Fibroblast of lung (primary cell): ENCODE measurements at regions not wholly inside any gene's neighbourhood (a gene's known extent, or its start where the extent isn't known, plus 50 kb on each side); places are given as distances from the start of the nearest gene placed in this dataset.

Experiments
- DNase-seq, 2 donors: peaks; one replicate each; pipeline versions ENCODE4 v3.0.0 to v3.0.0-alpha.2; 2010; ENCODE audit warnings: low read depth in 2 of 2
- H2AFZ ChIP-seq: 2 replicates; pipeline ENCODE4 v1.5.1; 2012; ENCODE audit warnings: low read length, control low read depth, inconsistent platforms
- H3K27ac ChIP-seq: 2 replicates; pipeline ENCODE4 v1.5.1; 2011; ENCODE audit warnings: low read length, control low read depth; ENCODE audit not compliant: insufficient read depth
- H3K27me3 ChIP-seq: 2 replicates; pipeline ENCODE4 v1.5.1; 2011; ENCODE audit warnings: mild to moderate bottlenecking, low read length; ENCODE audit not compliant: control insufficient read depth, insufficient read depth
- H3K36me3 ChIP-seq: 2 replicates; pipeline ENCODE4 v1.5.1; 2011; ENCODE audit warnings: low read length; ENCODE audit not compliant: control insufficient read depth, insufficient read depth
- H3K4me1 ChIP-seq: 2 replicates; pipeline ENCODE4 v1.5.1; 2011; ENCODE audit warnings: low read length; ENCODE audit not compliant: control insufficient read depth, insufficient read depth; ENCODE audit errors: extremely low read depth
- H3K4me2 ChIP-seq: 2 replicates; pipeline ENCODE4 v1.5.1; 2011; ENCODE audit warnings: low read length, control low read depth; ENCODE audit not compliant: insufficient read depth; ENCODE audit errors: extremely low read depth
- H3K4me3 ChIP-seq, 4 experiments: fragments of 200-600 bp in 1 of 4; sonication (generic) in 1 of 4; replicated peaks in 1 of 4; 2 replicates each; pipeline ENCODE4 v1.5.1; 2011 to 2016; ENCODE audit warnings: low read length in 4 of 4, low read depth in 3 of 4, mild to moderate bottlenecking in 3 of 4, control low read depth in 2 of 4, inconsistent platforms in 1 of 4, mixed read lengths in 1 of 4; ENCODE audit not compliant: insufficient read depth in 1 of 4; ENCODE audit errors: control extremely low read depth in 1 of 4
- H3K79me2 ChIP-seq: 2 replicates; pipeline ENCODE4 v1.5.1; 2012; ENCODE audit warnings: mild to moderate bottlenecking, low read length, inconsistent platforms; ENCODE audit not compliant: control insufficient read depth, insufficient read depth
- H3K9ac ChIP-seq: 2 replicates; pipeline ENCODE4 v1.5.1; 2011; ENCODE audit warnings: mild to moderate bottlenecking, low read length, control low read depth; ENCODE audit not compliant: insufficient read depth
- H3K9me3 ChIP-seq: 2 replicates; pipeline ENCODE4 v1.5.1; 2012; ENCODE audit warnings: low read depth, low read length; ENCODE audit not compliant: control insufficient read depth, insufficient read depth
- H4K20me1 ChIP-seq: 2 replicates; pipeline ENCODE4 v1.5.1; 2011; ENCODE audit warnings: low read length; ENCODE audit not compliant: control insufficient read depth, insufficient read depth; ENCODE audit errors: extremely low read depth
- CTCF ChIP-seq, 2 donors: IDR thresholded peaks in 1 of 2; conservative IDR thresholded peaks in 1 of 2; 1 replicate in 1 of 2; 2 replicates in 1 of 2; pipeline ENCODE4 v1.5.1; 2011 to 2012; ENCODE audit warnings: low read length in 2 of 2, control low read depth in 1 of 2, inconsistent platforms in 1 of 2, low read depth in 1 of 2, mild to moderate bottlenecking in 1 of 2
- EZH2 ChIP-seq: IDR thresholded peaks from 2 replicates; pipeline ENCODE4 v1.5.1; 2012; ENCODE audit warnings: low read length, control low read depth, mild to moderate bottlenecking; ENCODE audit errors: missing control alignments

- H3K27ac ChIP-seq, result no peak overlapping the region
- no peak overlapping the region for H2AFZ ChIP-seq
- H3K9me3 ChIP-seq, result no peaks in the 10 kb centered on the region
- no peak overlapping the region for H3K4me3 ChIP-seq
- DNase-seq, result no peak
- H3K79me2 ChIP-seq, result no peaks in the 10 kb centered on the region
- no peaks in the 10 kb centered on the region for H3K36me3 ChIP-seq
- no peaks in the 10 kb centered on the region for H4K20me1 ChIP-seq
- H3K4me1 ChIP-seq, result no peaks in the 10 kb centered on the region
- TF ChIP-seq EZH2 (no peak), CTCF (conservative IDR thresholded peaks at IDR 0.05 in 1 of 2, IDR thresholded peaks at IDR 0.05 in 1 of 2; ENCODE audit: low read depth in 1 of 2, low read length in 2 of 2) (no peak)
- H3K27me3 ChIP-seq, result peaks cover under 1% of the 10 kb centered on the region
- no peak overlapping the region for H3K4me2 ChIP-seq
- no peak overlapping the region for H3K9ac ChIP-seq
Measured at GRCh38 chr3:198106265-198106664, 146.2 kb downstream of the LMLN start.

GRCh38 chr3:198107840-198108734, 148.1 kb downstream of the LMLN start:
- Histone ChIP-seq H2AFZ (no peak overlapping the region), H3K4me3 (no peak overlapping the region), H3K36me3 (no peaks in the 10 kb centered on the region), H3K79me2 (no peaks in the 10 kb centered on the region), H4K20me1 (no peaks in the 10 kb centered on the region), H3K27me3 (peaks cover 8% of the 10 kb centered on the region), H3K4me2 (no peak overlapping the region), H3K9me3 (no peaks in the 10 kb centered on the region), H3K4me1 (no peaks in the 10 kb centered on the region), H3K9ac (no peak overlapping the region), H3K27ac (no peak overlapping the region)
- peak; percentile 6 for DNase-seq
- TF ChIP-seq EZH2 (no peak), CTCF (conservative IDR thresholded peaks at IDR 0.05 in 1 of 2, IDR thresholded peaks at IDR 0.05 in 1 of 2; ENCODE audit: low read depth in 1 of 2, low read length in 2 of 2) (no peak)

- TF ChIP-seq EZH2, result no peak
- TF ChIP-seq CTCF (conservative IDR thresholded peaks at IDR 0.05 in 1 of 2, IDR thresholded peaks at IDR 0.05 in 1 of 2; ENCODE audit: low read depth in 1 of 2, low read length in 2 of 2), result no peak
- Histone ChIP-seq H3K9ac (no peak overlapping the region), H2AFZ (no peak overlapping the region), H3K9me3 (no peaks in the 10 kb centered on the region), H3K27ac (no peak overlapping the region), H4K20me1 (no peaks in the 10 kb centered on the region), H3K79me2 (no peaks in the 10 kb centered on the region), H3K4me1 (no peaks in the 10 kb centered on the region), H3K36me3 (no peaks in the 10 kb centered on the region), H3K4me2 (no peak overlapping the region), H3K4me3 (no peak overlapping the region), H3K27me3 (peaks cover 18% of the 10 kb centered on the region)
- DNase-seq, result no peak
Measured at GRCh38 chr3:198109883-198110282, 149.9 kb downstream of the LMLN start.
